ENCODE measurements at regions not wholly inside any gene's neighbourhood (a gene's known extent, or its start where the extent isn't known, plus 50 kb on each side); places are given as distances from the start of the nearest gene placed in this dataset.

GRCh38 chr1:21362096-21362495 is 71.8 kb upstream of the ECE1 start:
- TF ChIP-seq CTCF (conservative IDR thresholded peaks at IDR 0.05; ENCODE audit: low read length) (no peak), EZH2phosphoT487 (IDR thresholded peaks at IDR 0.05; ENCODE audit: borderline replicate concordance) (no peak)

Measured in Loucy (cell line).